ENCODE measurements at regions not wholly inside any gene's neighbourhood (a gene's known extent, or its start where the extent isn't known, plus 50 kb on each side); places are given as distances from the start of the nearest gene placed in this dataset.

GRCh38 chr2:107025869-107026380 is 140.0 kb upstream of the ST6GAL2 start:
- DNase-seq: no peak

DNA sequence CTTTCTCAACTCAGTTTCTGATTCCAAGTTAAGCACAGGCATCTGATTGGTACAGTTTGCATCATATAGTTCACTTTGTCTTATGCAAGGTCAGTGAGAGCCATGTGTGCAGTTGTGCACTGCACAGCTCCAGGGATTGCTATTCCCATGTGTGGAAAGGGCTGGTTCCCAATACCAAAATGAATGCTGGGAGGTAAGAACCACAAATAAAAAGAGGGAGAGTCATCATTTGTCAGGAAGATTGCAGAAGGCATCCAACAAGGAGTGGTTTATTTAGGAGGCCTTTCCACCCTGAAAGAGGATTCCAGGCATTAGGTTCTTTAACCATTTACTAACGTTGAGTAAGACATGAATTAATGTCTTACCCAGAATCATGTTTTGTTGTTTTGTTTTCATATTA is 141.2 kb upstream of the ST6GAL2 start:
- no peak for DNase-seq

DNA sequence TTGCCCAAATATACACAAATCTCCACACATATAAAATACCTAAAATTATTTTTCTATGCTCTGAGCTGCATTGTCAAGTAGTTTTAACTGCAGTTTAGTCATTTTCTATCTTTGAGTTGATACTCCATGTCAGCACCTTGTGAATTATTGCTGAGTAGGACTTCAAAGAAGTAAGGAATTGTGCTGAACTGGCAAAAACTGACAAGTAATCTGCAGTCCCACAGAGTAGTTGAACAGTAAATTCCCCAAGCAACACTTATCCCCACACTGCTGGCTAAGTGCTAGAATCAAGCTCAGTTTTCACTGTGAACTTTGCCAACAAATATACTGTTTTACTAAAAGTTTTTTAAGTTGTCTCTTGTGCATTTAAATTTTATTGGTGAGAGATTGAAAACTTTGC is 141.8 kb upstream of the ST6GAL2 start:
- DNase-seq: no peak

DNA sequence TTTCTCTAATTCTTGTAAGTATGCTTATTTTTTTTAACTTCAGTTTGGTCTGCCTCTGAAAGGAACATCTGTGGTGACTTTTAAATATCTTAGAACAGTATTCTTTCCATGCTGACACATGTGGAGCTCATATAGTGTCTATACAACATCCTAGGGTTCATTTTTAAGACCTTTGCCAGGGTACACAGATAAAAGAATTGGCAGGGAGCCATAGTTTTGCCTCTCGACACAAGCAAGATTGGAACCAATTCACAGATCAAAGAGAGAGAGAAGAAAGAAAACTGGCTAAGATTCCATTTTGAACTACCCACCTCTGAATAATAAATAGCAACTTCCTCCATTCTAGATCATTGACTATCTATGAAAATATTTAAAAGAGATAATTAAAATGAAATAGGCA is 142.7 kb upstream of the ST6GAL2 start:
- DNase-seq: no peak

- no peak for DNase-seq
Observed at GRCh38 chr2:107036293-107036692, 150.3 kb upstream of the ST6GAL2 start.

DNA sequence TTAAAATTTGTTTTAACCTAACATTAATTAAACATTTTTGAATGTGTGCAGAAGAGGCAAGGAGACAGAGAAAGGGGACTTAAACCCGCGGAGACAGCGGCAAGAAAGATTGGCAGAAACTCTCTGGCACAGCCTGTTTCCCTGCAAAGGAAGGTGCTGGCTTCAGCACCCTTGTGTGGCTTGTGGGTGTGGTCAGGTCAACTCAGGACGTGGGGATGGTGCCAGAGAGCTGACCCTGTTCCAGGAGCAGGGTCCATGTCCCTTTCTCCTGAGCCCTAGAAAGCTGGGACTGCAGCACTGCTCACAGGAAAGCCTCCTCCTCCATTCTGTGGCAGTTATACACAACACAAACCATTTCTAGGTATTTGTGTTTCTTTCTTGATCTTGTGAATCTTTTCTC is 176.2 kb upstream of the ST6GAL2 start:
- no peak for DNase-seq

DNA sequence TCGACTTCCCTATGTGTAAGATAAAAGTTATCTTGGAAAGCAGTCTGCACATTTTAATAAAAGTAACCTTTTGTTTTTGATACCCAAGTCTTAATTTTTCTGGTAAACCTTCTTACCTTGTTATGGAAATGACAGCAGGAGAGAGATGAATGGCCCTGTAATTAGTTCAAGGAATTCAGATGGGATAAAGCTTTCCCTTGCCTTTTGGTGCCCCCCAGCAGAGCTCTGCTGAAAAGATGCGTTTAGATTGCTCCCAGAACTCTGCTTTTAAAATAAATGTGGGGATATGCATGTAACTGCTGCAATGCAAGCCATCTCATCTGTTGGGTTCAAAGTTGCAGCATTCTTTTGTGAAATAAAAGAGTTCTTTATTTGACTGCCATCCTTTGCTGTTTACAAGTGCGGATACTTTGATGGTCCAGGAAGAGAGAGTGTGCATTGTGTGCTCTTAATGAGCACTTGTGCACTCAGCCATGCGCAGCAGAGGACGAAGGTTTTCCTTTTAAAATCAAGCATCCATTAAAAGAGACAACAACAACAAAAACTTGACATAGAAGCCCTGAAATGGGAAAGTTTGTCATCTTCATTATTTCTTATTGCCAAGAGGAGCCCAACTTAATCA is 176.7 kb upstream of the ST6GAL2 start:
- no peak for DNase-seq

- no peak for DNase-seq
Observed at GRCh38 chr2:107063228-107063627, 177.3 kb upstream of the ST6GAL2 start.

DNA sequence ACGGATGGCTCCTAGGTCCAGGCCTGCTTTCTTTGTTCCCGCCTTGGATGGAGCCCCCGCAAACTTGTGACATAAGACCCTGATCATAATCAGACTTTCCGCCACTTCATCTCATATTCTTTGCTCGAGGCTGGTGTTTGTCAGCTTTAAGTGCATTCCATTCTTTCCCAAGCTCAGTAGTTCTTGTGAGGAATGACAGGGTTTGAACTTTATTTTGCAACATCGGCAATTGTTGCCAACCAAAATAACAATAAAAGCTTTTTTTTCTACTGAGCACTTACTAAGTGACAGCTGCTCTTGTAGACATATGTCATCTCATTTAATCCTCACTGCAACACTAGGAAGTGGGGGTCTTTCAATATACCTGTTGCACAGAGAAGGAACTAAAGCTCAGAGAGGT is 178.8 kb upstream of the ST6GAL2 start:
- DNase-seq: no peak

DNA sequence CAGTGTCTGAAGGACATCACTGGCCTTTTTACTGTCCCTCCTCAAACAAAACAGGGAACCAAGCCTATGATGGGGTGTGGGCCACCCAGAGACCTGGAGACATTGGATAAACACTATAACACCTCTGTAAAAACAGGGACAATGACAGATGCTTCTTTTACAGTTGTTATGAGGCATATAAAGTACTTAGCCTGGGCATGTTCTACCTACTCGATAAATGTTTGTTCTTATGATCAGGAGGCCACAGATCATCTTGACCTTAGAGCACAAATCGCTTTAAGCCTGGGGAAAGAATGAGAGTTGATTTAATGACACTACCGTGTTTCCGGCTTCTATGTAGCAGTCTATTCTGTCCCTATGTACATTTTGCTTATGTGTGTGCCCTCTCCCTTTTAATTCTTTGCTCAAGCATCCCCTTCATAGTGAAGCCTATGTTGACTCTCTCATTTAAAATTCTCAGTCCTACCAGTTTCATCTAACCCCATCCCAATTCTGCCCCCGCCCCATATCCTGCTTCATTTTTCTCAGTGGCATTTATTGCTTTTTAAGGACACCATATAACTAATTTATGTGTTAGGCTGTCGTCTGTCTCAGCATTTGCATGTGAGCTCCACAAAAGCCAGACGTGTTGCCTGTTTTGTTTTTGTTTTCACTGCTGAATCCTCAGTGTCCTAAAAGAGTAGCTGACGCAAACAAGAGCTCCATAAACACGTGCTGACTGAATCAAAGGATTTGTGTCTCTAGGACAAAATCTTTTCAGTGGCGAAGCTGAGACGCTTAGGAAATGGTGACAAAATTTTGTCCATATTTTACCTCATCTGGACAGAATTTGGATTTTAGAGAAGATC is 182.3 kb upstream of the ST6GAL2 start:
- no peak for DNase-seq

DNA sequence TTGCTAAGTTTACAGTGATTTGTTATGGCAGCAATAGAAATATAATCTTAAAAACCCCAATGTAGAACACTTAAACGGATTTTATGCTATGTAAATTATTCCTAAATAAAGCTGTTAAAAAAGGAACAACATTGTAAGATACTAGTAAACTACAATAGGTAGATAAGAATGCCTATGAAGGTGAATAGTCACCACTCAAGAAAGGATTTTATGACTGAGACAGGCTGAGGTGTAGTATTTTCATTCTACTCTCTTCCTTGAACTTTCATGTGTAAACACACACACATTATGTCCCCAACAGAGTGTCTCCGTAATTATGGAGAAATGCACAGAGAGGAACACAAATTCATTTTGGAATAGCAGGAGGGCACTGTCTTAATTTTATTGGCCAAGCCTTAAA is 183.9 kb upstream of the ST6GAL2 start:
- no peak for DNase-seq

DNA sequence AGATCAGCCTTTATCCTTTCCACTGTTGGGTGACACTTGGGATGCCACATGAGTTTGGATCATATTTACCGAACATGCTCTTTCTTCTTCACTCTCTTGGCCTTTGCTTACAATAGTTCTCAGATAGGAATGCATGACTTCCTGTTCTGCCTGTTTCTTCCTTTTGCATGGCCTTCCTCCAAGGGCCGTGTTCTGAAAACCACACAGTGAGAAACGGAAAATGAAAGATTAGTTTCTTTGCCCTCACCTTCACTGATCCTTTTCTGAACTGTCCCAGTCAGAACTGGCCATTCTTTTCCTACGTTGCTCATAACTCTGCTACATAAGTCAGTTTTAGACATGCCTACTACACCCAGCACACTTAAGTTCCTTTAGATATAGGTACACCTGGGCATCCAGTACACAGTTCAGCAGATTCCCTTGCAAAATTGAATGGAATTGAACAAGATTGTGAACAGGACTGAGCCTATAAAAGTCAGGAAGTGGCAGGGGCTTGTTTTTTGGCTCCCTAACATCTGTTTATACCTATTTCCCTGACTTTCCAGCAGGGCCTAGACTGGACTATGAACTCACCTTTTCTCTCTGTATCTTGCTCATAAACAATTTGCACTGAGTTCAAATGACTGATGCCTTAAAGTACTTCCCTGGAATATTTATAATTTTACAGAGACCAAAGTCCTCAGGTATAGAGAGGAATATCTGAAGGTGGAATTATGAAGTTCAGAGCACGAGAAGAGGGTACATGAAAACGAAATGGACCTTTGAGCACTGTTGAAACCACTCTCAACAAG is 186.4 kb upstream of the ST6GAL2 start:
- DNase-seq: no peak

DNA sequence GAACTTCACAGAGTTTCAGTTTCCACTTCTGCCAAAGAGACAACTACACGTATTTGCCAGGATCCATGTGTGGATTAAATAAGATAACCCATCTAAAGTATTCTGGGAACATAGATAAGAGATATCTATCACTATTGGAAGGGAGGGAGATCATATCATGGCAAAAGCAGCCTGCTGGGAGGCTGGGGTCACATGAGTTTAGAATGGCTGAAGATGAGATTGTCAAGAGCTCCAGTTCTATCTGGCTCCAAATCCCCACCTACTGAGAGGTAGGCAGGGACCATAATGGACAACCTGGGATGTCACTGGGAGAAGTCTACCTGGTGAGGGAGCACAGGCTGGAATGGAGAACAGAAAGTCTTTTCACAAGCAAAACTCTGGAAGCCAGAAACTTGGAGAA is 192.6 kb upstream of the ST6GAL2 start:
- no peak for DNase-seq

DNA sequence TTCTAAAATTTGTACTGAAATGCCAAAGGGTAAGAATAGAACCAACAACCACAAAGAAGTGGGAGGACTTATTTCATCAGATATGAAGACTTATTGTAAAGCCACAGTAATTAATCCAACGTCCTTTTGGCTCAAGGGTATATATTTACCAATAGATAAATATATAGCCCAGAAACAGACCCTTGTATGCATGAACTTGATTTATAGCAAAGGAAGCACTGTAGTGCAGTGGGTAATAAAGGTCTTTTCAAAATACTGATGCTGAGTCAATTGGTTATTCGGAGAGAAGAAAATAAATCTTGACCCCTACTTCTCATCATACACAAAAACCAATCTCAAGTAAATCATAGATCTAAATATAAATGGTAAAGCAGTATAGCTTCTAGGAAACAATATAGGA is 200.5 kb upstream of the ST6GAL2 start:
- DNase-seq: no peak

- no peak for DNase-seq
Observed at GRCh38 chr2:107088156-107088555, 202.2 kb upstream of the ST6GAL2 start.

GRCh38 chr2:107091163-107091864 is 205.3 kb upstream of the ST6GAL2 start:
- no peak for DNase-seq

- DNase-seq: no peak
Observed at GRCh38 chr2:107093426-107093957, 207.5 kb upstream of the ST6GAL2 start.

DNA sequence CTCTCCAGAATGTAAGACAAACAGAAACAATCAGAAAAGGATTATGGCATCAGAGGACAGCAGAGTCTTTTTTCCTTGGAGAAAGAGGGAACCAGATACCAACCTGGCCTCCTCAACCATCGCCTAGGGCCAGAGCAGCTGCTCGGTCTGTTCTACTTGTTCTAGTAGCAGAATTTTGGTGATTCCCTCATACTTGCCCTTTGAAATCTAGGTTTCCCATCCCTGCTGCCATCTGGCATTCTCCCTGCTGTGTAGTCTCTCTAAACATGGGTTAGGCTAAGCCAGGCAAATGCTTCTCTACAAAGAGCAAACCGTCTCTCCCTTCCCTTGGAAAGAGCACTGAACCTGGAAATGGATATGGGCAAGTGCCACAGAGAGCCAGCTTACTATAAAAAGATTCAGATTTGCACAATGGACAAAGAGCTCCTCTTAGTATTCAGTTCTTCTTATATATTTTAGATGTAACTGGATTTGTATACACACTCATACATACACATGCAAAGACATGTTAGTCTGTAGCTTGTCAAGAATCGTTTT is 208.6 kb upstream of the ST6GAL2 start:
- DNase-seq: no peak

DNA sequence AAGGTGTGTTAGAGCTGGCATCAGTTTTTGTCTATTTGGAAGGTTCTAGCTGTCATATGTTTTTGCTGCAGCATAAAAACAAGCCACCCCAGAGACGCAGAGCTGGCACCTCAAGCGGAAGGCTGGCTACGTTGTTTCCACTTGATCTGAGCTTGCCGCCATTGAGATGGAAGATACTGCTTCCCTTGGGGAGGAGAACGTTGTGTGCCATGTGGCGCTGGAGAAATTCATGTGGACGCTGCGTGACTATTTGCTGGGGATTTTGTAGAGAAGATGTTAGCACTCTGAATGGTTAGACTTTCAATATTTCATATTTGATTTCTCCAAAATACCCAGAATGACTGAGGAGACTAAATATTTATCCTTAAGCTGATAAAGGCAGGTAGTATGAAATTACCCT is 216.2 kb upstream of the ST6GAL2 start:
- no peak for DNase-seq

GRCh38 chr2:107107351-107107750 is 221.4 kb upstream of the ST6GAL2 start:
- DNase-seq: no peak

DNA sequence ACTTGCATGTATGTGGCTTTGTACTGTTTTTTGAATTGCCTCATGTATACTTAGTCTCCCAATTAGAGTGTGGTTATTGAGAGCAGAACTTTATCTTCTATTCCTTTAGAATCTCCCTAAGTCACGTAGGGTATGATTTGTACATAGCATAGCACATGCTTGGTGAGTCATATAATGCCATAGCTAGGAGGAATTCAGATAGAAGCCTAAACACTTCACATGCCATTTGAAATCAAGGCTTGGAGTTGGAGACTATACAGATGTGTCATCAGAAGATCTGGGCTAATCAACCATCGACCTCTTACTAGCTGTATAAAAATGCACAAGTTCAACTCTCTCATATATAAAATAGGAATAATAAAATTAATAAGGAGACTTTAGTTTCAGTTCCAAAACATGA is 222.6 kb upstream of the ST6GAL2 start:
- DNase-seq: no peak

DNA sequence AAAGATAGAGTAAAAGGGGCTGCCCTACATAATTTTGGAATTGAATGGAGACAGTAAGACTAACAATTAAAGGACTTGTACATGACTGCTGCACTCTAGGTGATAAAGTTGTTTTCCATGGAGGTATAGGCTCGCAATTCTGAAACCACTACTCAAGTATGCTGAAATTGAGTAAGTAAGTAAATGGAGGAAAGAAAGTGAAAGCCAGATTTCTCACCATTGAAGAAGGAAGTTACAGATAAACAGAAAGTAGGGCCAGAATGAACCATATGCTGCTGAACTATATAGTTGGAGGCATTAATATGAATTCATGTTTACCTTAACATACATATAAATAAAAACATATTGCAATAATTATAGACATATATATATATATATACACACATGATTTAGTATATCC is 225.7 kb upstream of the ST6GAL2 start:
- DNase-seq: no peak

Measured in T-helper 2 cell (primary cell).